Activated CD4-positive, alpha-beta T cell treated with anti-CD3 and anti-CD28 coated beads, Interleukin-10, Interleukin-2, amounts not matched to agents 100 ng/mL and 50 ng/mL, durations not matched to agents 16 hours and 8 hours (primary cell): ENCODE measurements at regions not wholly inside any gene's neighbourhood (a gene's known extent, or its start where the extent isn't known, plus 50 kb on each side); places are given as distances from the start of the nearest gene placed in this dataset.
"Not testable (repeated sequence)": the region's sequence is repeated elsewhere in the genome, so short reads cannot be mapped to it uniquely, and the experiment has no call there.

Experiments
- DNase-seq: peaks from one replicate; pipeline ENCODE4 v3.0.0-alpha.2; 2020

DNA sequence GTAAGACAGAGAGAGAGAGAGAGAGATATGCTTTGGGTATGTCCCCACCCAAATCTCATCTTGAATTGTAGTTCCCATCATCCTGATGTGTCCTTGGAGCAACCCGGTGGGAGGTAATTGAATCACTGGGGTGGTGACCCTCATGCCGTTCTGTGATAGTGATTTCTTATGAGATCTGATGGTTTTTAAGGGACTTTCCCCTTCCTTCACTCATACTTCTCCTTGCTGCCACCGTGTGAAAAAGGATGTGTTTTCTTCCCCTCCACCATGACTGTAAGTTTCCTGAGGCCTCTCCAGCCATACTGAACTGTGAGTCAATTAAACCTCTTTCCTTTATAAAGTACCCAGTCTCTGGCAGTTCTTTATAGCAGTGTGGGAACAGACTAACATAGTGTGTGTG is 60.3 kb downstream of the EOMES start:
- DNase-seq, result peak; percentile 26

DNA sequence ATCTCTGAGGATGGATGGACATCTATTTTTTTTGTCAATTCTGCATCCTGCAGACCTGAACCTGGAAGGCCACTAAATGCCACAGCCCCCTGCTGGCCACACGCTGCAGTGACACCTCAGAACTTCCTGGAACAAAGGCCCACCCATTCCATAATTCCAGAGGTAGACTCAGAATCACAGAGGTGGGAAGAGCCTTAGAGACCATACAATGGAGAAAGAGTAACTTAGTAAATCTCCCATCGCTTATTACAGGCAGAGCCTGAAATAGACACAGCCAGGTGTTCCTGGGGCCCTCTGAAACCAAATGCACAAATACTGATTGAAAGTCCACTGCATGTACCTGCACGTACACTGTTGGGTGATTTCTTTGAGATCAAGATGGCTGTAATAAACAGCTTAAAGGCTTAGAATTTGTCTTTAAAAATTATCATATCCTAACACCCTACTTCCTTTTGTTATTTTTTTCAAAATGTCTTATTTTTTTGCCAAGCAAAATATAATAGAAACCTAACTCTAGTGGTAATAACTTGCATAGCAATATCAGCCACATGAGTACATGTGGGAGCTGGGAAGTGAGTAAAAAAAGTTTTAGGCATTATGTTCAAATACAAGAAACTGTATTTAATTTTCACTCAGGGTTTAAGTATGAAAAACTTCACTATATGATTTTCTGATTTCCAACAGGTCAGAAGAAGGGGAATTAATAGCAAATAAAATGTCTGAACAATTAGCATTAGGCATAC is 62.7 kb downstream of the EOMES start:
- DNase-seq, result peak; percentile 48

DNA sequence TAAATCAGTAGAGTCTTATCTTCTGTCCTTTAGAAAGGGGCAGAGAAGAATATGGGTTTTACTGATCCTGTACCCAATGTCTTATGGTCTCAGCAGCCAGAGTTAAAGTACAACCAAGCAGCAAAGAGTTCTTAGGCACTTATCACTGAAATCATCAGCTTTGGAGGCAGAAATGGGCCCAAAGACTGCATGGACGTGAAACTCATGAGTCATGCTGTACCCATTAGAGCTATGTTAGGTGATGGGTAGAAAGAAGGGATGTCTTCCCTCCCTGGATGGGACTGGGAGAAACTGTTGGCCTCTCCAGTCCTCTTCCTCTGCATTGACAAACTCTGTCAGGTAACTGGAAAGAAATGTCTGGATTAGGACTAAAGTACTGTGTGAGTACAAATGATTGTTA is 63.4 kb downstream of the EOMES start:
- no peak for DNase-seq

- no peak for DNase-seq
Observed at GRCh38 chr3:27657871-27658270, 64.3 kb downstream of the EOMES start.

DNA sequence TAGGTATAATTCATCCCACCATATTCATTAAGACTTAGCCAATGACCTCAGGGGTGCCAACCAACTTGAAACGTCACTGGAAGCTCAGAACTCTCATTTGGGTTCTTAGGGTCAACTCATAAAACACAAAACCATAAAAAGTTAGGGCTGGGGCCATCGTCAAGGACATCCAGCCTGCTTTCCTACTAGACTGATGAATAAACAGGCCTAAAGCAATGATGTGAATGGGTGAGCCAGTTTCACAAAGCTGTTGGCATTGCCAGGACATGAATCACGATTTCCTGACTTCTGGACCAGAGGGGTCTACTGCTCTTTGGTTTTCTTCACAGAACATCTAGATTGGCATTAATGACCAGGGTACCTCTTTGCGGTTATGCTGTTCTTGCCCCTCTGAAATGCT is 64.7 kb downstream of the EOMES start:
- no peak for DNase-seq

DNA sequence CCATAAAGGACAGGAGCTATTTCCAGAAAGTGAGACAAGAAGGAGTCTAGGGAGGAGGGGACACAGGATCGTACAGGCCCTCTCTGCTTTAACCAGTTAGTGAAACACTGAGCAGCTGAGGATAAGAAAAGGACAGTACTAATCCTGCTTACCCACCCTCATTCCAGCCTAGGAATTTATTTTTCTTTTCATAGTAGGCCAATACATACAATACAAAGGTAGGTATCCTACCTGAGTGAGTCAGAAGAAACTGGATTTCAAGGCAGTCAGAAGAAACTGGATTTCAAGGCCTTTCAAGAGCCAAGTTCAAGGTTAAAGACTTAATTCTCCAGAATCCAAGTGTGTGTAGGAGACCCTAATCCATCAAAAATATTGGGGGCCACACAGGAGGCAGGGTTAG is 65.3 kb downstream of the EOMES start:
- no peak for DNase-seq

DNA sequence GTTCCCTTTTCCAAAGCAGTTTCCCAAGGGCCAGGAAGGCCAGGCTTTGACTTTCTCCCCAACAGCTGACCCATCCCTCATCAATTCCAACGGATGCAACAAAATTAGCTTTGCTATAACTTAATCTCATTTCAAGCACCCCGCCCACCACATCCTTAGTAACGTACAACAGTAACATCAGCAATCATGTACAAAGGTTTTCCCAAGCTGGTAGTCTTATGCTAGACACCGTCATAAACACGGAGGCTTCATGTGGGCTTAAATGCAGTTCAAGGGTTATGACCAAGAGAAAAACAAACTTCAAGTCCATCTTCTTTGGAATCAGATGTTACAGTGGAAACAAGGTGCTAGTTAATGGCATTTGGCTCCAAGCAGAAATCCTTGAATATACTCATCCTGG is 66.6 kb downstream of the EOMES start:
- DNase-seq, result no peak

GRCh38 chr3:27653803-27654558 is 68.1 kb downstream of the EOMES start:
- no peak for DNase-seq

DNA sequence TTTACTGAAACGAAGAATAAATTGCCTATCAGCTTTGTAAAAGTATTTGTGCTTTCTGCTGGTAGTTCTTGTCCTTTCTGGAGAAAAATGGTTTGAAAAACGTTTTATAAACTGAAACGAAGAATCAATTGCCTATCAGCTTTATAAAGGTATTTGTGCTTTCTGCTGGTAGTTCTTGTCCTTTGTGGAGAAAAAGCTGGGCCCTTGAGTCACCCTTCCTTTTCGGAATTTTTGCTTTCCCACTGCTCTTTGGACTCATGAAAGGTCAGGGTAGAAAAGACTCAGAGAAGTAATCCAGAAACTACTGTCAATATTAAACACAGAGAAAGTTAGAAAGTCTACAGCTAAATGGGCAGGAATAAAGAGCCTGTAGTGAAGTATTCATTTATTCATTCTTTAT is 72.8 kb downstream of the EOMES start:
- no peak for DNase-seq

GRCh38 chr3:27646896-27647295 is 75.2 kb downstream of the EOMES start:
- DNase-seq, result no peak

DNA sequence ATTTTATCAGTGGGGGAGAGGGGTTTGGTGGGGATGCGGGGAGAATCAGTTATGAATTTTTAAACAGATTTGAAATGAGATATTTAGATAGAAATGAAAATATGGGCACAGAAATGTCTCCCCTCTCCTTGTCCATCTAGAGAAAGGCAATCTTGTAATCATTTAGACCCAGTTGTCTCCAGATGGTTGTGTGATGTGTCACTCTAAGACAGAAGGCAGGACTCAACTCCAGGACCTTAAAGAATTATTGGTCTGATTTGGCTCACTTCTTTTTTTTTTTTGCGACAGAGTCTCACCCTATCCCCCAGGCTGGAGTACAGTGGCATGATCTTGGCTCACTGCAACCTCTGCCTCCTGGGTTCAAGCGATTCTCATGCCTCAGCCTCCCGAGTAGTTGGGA is 77.2 kb downstream of the EOMES start:
- no peak for DNase-seq

DNA sequence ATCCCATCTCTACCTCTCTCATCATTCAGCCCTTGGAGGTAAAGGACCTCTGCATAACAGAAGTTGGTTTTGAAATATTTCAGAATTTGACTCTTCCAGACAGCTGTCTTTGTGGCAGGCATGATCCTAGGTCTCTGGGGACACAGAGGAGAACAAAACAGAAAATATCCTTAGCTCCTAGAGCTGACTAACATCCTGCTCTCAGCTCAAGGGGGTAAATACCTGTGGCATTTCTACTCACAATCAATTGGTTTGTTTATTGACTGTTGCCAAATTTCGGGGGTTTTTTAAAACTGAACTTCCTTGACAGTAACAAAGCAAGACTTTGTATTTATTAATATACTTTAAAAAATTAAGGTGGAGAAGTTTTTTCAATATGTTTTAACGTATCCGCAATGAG is 78.8 kb downstream of the EOMES start:
- DNase-seq, result no peak

DNA sequence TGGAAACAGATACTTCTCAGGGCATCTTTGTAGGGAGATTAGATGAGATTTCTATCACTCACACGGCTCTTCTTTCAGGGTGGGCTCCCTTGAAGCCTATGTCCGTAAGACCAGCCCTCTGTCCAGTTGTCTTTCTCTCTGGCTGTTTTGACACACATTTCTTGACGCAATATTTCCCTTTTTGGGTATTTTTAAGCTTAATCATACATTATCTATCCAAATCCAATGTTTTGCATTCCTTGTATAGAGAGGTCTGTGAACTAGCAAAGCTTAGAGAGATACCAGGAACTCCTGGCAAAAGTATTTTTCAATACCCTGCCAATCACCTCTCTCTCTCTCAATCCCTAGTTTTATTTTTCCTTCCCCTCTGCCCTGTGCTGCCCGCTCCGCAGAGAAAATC is 79.3 kb downstream of the EOMES start:
- DNase-seq, result no peak

DNA sequence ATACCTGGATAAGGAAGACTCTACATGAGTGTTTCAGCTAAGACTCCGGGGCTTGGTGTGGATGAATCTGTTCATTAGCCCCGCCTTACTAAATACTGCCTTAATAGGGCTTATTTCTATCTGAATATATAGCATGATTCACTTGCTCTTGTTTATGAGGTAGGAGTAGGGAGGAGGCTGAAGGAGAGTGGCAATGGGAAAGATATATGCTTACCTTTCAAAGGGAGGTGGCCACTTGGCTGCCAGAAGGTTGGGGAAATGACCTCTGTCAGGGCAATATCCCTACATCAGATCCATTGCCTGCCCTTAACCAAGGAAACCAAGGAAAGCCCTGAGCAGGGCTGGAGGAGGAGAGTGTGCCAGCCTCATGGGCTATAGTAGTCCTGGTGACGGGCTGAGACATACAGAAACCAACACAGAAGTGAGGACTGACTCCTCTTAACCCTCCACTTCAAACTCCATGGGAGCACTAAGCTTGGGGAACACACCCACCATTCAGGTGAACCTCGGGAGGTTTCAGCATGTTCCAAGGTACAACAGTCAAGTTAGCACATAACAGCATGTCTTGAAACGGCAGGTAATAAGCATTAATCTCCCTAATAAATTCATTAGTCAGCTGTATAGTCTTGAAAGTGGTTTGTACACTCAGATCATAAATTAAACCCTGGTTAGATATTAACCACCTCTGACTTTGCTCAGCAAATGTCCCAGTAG is 80.1 kb downstream of the EOMES start:
- no peak for DNase-seq

GRCh38 chr3:27641271-27641800 is 80.8 kb downstream of the EOMES start:
- DNase-seq, result no peak

DNA sequence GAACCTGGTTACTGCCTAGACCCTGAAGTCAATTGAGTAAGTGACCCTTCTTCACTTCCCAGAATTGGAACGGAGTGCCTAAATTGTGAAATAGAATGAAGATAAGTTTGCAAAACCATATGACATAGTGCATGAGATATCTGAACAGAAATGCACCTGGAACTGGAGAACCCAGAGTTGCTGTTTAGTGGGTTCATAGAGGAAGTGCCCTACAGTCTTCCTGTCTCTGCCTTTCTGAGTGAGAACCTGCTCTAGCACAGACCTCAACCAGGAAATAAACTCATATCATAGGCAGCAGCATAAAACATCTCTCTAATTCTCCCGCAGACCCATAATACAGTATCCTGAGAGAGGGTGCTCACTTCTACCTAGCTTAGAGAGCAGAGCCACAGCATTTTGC is 82.9 kb downstream of the EOMES start:
- peak; percentile 77 for DNase-seq

DNA sequence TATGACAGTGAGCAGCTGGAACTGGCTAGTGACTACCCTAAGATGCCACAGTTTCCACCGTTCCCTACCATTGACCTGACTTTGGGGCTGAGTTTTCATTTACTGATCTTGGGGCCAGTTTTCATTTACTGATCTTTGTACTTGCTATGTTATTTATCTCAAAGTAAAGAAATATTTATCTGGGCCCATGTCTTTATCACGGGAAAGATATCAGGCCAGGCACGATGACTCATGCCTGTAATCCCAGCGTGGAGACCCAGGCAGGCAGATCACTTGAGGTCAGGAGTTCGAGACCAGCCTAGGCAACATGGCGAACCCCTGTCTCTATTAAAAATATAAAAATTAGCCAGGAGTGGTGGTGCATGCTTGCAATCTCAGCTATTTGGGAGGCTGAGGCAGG is 83.5 kb downstream of the EOMES start:
- no peak for DNase-seq

DNA sequence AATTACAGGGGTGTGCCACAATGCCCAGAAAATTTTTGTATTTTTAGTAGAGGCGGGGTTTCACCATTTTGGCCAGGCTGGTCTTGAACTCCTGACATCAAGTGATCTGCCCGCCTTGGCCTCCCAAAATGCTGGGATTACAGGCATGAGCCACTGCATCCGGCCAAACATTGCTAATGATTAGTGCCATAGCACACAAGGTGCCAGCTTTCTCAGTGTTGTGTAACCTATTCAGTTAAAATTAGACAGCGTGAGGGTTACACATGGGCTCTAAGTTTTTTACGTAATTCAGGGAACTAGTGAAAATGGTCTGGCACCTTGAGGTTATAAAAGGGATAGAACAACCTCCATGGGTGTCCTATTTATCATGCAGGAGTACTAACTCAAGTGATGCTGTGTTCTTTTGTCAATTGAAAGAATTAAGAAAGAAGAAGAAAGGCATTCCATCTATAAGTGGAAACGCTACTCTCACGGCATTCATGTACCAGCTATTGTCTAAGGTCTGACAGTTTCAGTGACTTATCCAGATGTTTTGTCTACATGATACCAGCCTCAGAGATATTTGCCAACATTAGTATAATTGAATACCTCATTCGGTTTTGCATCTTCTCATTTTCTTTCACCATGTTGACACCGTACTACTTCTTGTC is 84.7 kb downstream of the EOMES start:
- DNase-seq, result no peak

DNA sequence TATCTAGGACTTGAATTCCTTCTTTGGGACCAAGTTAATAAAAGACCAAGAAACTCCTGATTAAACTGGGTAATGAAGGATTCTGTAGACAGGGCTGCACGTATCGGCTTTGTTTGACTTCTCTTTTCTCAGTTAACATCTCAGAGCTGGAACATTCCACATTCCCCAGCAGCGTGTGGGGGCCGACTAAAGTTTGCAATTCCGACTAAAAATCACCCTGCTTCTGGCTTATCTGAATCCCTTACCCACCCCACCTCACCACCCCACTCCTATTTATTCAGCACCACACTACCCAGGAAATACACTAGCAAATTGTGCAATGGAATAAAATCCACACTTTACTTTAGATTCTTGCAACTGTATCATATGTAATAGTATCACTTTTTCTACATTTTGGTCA is 87.1 kb downstream of the EOMES start:
- not testable (repeated sequence) for DNase-seq

GRCh38 chr3:27633224-27633545 is 88.9 kb downstream of the EOMES start:
- peak; percentile 56 for DNase-seq

GRCh38 chr3:27632431-27633223 is 89.5 kb downstream of the EOMES start:
- peak; percentile 61 for DNase-seq

DNA sequence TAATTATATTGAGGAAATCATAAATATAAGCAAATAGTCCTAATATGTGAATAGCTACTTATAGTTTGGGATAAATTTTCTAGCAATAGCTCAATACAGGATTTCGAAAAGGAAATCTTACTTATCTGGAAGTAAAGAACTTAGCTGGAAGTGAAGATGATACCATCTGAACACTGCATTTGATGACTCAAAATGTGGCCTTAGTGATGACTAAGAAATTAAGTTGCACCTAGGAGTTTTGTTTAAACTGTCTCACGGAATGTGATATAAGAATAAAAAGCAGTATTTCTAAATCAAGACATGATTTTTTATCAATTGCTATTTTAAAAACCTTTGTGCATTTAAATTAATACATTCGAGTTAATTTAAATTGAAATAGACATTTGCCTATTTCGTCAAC is 91.2 kb downstream of the EOMES start:
- DNase-seq, result peak; percentile 83

DNA sequence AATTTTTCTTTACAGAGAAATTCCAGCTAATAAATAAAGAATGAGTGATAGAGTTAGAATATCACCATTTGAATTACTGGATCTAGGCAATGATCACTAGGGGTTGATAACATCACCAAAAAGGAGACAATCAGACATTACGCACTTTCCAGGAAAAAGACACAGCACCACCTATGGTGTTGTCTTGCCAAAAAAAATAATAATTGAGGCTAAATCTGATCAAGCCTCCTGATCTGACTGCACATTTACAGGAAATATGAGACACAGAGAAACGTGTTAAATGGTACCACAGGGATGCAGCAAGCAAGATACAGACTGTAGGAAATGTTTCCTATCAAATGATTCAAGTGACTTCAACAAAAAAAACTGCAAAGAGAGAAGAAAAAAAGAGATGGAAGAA is 92.8 kb downstream of the EOMES start:
- peak; percentile 77 for DNase-seq
